Prostate gland (tissue), 2 donors: ENCODE measurements at regions not wholly inside any gene's neighbourhood (a gene's known extent, or its start where the extent isn't known, plus 50 kb on each side); places are given as distances from the start of the nearest gene placed in this dataset.
A peak's percentile ranks its signal among the peaks of the same experiment; 100 is the strongest.

Experiments used
- DNase-seq: peaks from one replicate; pipeline ENCODE4 v3.0.0-alpha.2; 2019; ENCODE audit warnings: low spot score
- H3K27ac ChIP-seq, 2 donors: fragments of 200-600 bp; sonication (generic); 2 replicates each; pipeline ENCODE4 v1.5.1; 2017 to 2019
- H3K27me3 ChIP-seq: fragments of 200-600 bp; sonication (generic); replicated peaks from 2 replicates; pipeline ENCODE4 v1.5.1; 2019; ENCODE audit not compliant: insufficient read depth
- H3K36me3 ChIP-seq, 2 donors: fragments of 200-600 bp; sonication (generic); 1 replicate in 1 of 2; 2 replicates in 1 of 2; pipeline versions ENCODE4 v1.5.1 to v1.8.1; 2017 to 2019
- H3K4me1 ChIP-seq: fragments of 200-600 bp; sonication (generic); replicated peaks from 2 replicates; pipeline ENCODE4 v1.5.1; 2019
- H3K4me3 ChIP-seq, 2 donors: fragments of 200-600 bp; sonication (generic); 2 replicates each; pipeline ENCODE4 v1.5.1; 2017 to 2019
- H3K9me3 ChIP-seq: fragments of 200-600 bp; sonication (generic); 2 replicates; pipeline ENCODE4 v1.5.1; 2017
- POLR2A ChIP-seq: fragments of 450-650 bp; IDR thresholded peaks from one replicate; pipeline ENCODE4 v1.6.1; 2016; ENCODE audit warnings: antibody characterized with exemption, mild to moderate bottlenecking
- POLR2AphosphoS5 ChIP-seq: sonication (generic); formaldehyde crosslinking; IDR thresholded peaks from one replicate; pipeline ENCODE4 v1.6.1; 2017; ENCODE audit warnings: antibody characterized with exemption
- WGBS: methylation state at CpG from one replicate; pipeline ENCODE4 v1.1.5; 2018; 5-methylcytosine and 5-hydroxymethylcytosine counted together
- intact Hi-C: fragments of 100-400 bp; cut with DNase I; formaldehyde crosslinking; loops from one replicate; pipeline ENCODE4 v1.14.2; 2022
- TF ChIP-seq, protein P1 (sequence below), 4 experiments: fragments of 200-600 bp in 2 of 4; fragments of 450-650 bp in 2 of 4; sonication (generic) in 2 of 4; IDR thresholded peaks; 1 replicate in 3 of 4; 2 replicates in 1 of 4; pipeline ENCODE4 v1.5.1; 2016 to 2019; ENCODE audit warnings: antibody characterized with exemption in 4 of 4, mild to moderate bottlenecking in 2 of 4, moderate library complexity in 2 of 4

DNA sequence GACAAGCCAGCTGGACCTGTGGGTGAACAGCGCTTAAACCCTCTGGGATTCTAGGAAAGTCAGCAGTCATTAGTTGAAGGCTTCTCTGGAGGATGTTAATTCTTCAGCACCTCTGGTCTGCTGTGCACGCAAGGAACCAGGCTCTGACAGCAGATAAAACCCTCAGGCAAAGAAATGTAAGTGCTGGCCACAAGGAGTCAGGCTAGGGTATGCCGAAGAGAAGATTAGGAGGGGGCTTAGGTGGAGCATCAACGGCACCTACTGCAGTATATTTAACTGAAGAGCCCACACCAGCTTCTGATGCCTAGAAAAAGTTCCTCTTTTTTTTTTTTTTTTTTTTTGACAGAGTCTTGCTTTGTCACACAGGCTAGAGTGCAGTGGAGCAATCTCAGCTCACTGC, 304.2 kb upstream of the MC4R start:
- Histone ChIP-seq H3K4me3 (no peak overlapping the region), H3K4me1 (no peaks in the 10 kb centered on the region), H3K27me3 (no peaks in the 10 kb centered on the region), H3K36me3 (no peaks in the 10 kb centered on the region), H3K9me3 (no peaks in the 10 kb centered on the region), H3K27ac (no peak overlapping the region)
- intact Hi-C loops: no loop called here
- DNase-seq: no peak
- TF ChIP-seq, protein P1, sequence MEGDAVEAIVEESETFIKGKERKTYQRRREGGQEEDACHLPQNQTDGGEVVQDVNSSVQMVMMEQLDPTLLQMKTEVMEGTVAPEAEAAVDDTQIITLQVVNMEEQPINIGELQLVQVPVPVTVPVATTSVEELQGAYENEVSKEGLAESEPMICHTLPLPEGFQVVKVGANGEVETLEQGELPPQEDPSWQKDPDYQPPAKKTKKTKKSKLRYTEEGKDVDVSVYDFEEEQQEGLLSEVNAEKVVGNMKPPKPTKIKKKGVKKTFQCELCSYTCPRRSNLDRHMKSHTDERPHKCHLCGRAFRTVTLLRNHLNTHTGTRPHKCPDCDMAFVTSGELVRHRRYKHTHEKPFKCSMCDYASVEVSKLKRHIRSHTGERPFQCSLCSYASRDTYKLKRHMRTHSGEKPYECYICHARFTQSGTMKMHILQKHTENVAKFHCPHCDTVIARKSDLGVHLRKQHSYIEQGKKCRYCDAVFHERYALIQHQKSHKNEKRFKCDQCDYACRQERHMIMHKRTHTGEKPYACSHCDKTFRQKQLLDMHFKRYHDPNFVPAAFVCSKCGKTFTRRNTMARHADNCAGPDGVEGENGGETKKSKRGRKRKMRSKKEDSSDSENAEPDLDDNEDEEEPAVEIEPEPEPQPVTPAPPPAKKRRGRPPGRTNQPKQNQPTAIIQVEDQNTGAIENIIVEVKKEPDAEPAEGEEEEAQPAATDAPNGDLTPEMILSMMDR (IDR thresholded peaks at IDR 0.05): no peak
- TF ChIP-seq POLR2A (no peak), POLR2AphosphoS5 (no peak)
- WGBS: 52% methylated on average over 4 of the region's 4 CpGs

DNA sequence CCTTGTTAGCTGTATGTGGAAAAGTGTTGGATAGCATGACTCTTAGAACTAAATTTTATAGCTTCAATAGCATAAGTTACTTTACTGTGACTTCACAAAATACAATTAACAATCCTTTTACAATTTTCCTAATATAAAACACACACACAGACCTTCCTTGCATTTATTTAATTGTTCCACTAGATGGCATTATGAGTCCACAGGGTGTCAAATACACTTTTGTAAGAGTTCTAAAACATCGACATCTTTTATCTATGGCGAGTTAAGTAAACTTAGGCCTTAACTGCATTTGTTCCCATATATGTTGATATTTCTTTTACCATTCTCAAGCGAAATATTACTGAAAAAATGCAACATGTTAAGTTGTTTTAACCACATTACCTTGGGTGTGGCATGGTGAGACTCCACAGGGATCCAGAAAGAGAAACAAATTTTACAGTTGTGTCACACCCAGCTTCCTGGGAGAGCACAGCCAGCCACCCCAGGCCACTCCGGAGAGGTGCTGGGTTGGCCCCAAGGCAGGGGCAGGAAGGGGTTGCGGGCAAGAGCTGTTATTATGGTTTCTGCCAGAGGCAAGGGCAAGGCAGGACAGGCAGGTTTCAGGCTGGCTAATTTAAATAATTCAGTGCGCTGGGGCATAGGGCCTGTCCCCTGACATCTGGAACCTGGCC, 312.4 kb upstream of the MC4R start:
- Histone ChIP-seq H3K9me3 (no peaks in the 10 kb centered on the region), H3K36me3 (no peaks in the 10 kb centered on the region), H3K27me3 (no peaks in the 10 kb centered on the region), H3K27ac (no peak overlapping the region), H3K4me1 (no peaks in the 10 kb centered on the region), H3K4me3 (no peak overlapping the region)
- intact Hi-C loops: loop anchor here (5.0 kb wide), 1 partner anchor 817 kb away; no protein-coding TSS in a partner anchor
- TF ChIP-seq, protein P1 (IDR thresholded peaks at IDR 0.05): peak; percentile 27 to 60 (median 42)
- TF ChIP-seq POLR2A: no peak
- no peak for DNase-seq
- WGBS: 20% methylated on average over 6 of the region's 6 CpGs

GRCh38 chr18:60686142-60686541, 313.6 kb upstream of the MC4R start:
- no peaks in the 10 kb centered on the region for H3K27me3 ChIP-seq
- DNase-seq: no peak
- no peaks in the 10 kb centered on the region for H3K9me3 ChIP-seq
- 52% methylated on average over 3 of the region's 3 CpGs for WGBS
- no peak overlapping the region for H3K4me3 ChIP-seq
- H3K36me3 ChIP-seq: no peaks in the 10 kb centered on the region
- TF ChIP-seq POLR2AphosphoS5 (no peak), POLR2A (no peak)
- TF ChIP-seq, protein P1 (IDR thresholded peaks at IDR 0.05): no peak
- H3K27ac ChIP-seq: no peak overlapping the region
- no peaks in the 10 kb centered on the region for H3K4me1 ChIP-seq
- intact Hi-C loops: no loop called here

DNA sequence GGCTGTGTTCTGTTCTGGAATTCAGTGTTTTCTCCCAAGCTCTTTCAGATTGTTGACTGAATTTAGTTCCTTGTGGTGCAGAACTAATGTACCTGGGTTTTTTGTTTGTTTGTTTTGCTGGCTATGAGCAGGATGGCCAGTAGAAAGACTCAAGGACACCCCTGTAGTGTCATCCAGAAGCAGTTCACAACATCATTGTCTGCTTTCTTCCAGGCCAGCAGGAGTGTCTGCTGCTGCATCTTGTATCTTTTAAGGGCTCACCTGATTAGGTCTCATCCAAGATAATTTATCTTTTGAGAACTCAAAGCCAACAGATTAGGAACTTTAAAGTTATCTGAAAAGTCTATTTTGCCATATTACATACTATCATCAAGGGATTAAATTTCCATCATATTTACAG, 318.5 kb upstream of the MC4R start:
- H3K36me3 ChIP-seq: no peaks in the 10 kb centered on the region
- DNase-seq: no peak
- TF ChIP-seq POLR2A: no peak
- TF ChIP-seq POLR2AphosphoS5: no peak
- TF ChIP-seq, protein P1 (IDR thresholded peaks at IDR 0.05): no peak
- H3K4me3 ChIP-seq: no peak overlapping the region
- no peak overlapping the region for H3K27ac ChIP-seq
- intact Hi-C loops: no loop called here
- H3K9me3 ChIP-seq: no peaks in the 10 kb centered on the region
- no peaks in the 10 kb centered on the region for H3K4me1 ChIP-seq
- H3K27me3 ChIP-seq: no peaks in the 10 kb centered on the region

DNA sequence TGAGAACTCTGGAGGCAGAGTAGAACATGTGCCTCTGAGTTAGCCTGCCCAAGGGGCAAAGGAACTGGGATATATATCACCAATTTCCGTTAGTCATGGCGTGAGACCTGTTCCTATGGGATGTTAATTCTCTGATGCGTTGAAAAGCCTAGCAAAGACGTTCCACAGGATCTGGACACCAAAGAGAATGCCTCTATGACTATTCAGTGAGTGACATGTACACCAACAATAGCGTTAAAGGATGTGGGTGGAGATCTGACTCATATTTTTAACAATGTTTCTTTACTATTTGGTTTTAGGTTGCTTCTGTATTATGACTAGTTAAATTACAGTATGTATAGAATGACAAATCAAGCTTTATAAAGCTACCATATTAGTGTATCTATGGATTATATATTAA, 320.9 kb upstream of the MC4R start:
- no peak for DNase-seq
- no peak overlapping the region for H3K27ac ChIP-seq
- no peaks in the 10 kb centered on the region for H3K9me3 ChIP-seq
- no peaks in the 10 kb centered on the region for H3K4me1 ChIP-seq
- no peaks in the 10 kb centered on the region for H3K36me3 ChIP-seq
- H3K27me3 ChIP-seq: no peaks in the 10 kb centered on the region
- intact Hi-C loops: no loop called here
- WGBS: 72% methylated on average over 5 of the region's 5 CpGs
- TF ChIP-seq POLR2AphosphoS5 (no peak), POLR2A (no peak)
- TF ChIP-seq, protein P1 (IDR thresholded peaks at IDR 0.05): no peak
- no peak overlapping the region for H3K4me3 ChIP-seq
